ENCODE measurements at regions not wholly inside any gene's neighbourhood (a gene's known extent, or its start where the extent isn't known, plus 50 kb on each side); places are given as distances from the start of the nearest gene placed in this dataset.

DNA sequence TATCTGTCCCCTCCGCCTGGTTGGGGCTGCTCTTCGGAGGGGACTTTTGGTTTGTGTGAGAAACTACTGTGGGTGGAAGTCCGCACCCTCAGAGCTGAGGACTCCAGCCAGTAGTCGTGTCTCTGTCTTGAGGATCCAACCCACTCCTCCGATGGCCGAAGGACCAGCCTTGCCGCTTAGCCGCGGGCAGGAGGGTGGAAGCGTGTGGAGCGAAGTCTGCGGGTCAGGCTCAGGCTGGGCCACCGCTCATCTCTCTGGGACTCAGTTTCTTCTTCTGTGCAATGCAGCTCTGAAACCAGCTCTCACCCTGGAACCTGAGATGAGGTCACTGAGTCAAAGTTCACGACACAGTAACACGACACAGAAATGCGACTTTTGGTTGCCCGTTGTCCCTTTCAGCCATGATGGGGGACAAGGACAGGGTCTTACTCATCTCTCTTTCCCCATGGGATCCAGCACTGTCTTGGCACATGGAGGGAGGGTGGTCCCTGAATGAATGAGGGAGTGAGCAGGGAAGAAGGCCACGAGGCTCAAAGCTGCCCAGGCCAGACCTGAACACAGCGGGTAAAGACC lies 133.3 kb upstream of the PODXL start:
- no peak overlapping the region for H3K9ac ChIP-seq
- no peak overlapping the region for H2AFZ ChIP-seq (ENCODE audit: low read depth)
- H3K4me3 ChIP-seq (IDR thresholded peaks at IDR 0.05; ENCODE audit: insufficient read depth, low read depth, low read length) = no peak overlapping the region

DNA sequence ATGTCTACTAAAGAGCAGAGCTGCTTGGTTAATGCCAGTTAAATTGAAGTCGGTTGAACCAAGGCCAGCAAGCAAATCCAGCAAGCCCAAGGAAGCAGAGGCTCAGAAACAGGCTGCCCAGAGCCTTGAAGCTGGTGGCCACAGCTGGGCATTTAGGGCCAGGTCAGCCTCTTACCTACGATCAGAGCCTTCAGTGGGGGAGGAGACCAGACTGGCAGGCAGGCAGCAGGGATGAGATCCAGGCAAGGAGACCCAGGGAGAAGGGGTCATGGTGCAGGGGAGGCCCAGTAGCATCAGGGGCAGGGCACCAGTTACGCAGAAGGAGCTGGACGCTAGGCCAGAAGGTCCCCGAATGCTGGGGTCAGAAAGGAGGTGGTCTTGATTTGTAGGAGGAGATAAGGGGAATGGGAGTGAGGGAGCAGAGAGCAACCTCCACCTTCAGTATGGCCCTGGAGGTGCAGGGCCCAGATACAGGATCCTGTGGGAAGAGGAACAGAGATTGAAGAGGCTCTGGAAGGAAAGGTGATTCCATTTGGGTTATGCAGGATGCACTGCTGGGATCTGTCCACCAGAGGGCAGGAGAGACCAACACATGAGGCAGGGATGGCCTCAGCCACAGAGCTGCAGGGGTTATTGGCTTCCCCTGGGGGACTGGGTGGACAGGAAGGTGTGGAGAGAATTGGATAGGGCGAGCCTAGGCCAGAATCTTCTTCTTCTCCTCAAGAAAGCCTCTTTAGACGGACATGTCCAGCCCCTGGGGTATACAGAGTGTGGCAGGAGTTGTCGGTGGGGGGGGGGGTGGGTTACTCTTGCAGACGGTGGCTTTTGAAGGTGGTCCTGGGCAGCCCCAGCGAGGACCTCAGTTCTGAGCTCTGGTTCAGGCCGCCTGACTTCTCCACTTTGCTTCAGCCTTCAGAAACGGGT lies 132.6 kb upstream of the PODXL start:
- H3K4me3 ChIP-seq (IDR thresholded peaks at IDR 0.05; ENCODE audit: insufficient read depth, low read depth, low read length) = no peak overlapping the region
- no peak overlapping the region for H3K4me2 ChIP-seq
- no peaks in the 10 kb centered on the region for H3K4me1 ChIP-seq (ENCODE audit: low read depth, poor library complexity, severe bottlenecking)
- no peak overlapping the region for H3K27ac ChIP-seq
- no peaks in the 10 kb centered on the region for H3K27me3 ChIP-seq (ENCODE audit: insufficient read depth, low read depth)
- H2AFZ ChIP-seq (ENCODE audit: low read depth) = no peak overlapping the region
- H4K20me1 ChIP-seq (ENCODE audit: insufficient read depth) = no peaks in the 10 kb centered on the region
- H3K36me3 ChIP-seq (ENCODE audit: insufficient read depth) = no peaks in the 10 kb centered on the region
- H3K9ac ChIP-seq = no peak overlapping the region
- TF ChIP-seq, protein P1, sequence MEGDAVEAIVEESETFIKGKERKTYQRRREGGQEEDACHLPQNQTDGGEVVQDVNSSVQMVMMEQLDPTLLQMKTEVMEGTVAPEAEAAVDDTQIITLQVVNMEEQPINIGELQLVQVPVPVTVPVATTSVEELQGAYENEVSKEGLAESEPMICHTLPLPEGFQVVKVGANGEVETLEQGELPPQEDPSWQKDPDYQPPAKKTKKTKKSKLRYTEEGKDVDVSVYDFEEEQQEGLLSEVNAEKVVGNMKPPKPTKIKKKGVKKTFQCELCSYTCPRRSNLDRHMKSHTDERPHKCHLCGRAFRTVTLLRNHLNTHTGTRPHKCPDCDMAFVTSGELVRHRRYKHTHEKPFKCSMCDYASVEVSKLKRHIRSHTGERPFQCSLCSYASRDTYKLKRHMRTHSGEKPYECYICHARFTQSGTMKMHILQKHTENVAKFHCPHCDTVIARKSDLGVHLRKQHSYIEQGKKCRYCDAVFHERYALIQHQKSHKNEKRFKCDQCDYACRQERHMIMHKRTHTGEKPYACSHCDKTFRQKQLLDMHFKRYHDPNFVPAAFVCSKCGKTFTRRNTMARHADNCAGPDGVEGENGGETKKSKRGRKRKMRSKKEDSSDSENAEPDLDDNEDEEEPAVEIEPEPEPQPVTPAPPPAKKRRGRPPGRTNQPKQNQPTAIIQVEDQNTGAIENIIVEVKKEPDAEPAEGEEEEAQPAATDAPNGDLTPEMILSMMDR (conservative IDR thresholded peaks at IDR 0.05; ENCODE audit: low read depth, low read length) = peak; percentile 99
- H3K79me2 ChIP-seq (ENCODE audit: insufficient read depth, low read depth) = no peaks in the 10 kb centered on the region

More for the DNA sequence above, 133.3 kb upstream of the PODXL start:
- no peaks in the 10 kb centered on the region for H3K79me2 ChIP-seq (ENCODE audit: insufficient read depth, low read depth)
- H4K20me1 ChIP-seq (ENCODE audit: insufficient read depth) = no peaks in the 10 kb centered on the region
- H3K36me3 ChIP-seq (ENCODE audit: insufficient read depth) = no peaks in the 10 kb centered on the region
- H3K4me1 ChIP-seq (ENCODE audit: low read depth, poor library complexity, severe bottlenecking) = no peaks in the 10 kb centered on the region
- no peak overlapping the region for H3K27ac ChIP-seq
- TF ChIP-seq, protein P1 (conservative IDR thresholded peaks at IDR 0.05; ENCODE audit: low read depth, low read length) = no peak
- H3K4me2 ChIP-seq = no peak overlapping the region
- H3K27me3 ChIP-seq (ENCODE audit: insufficient read depth, low read depth) = no peaks in the 10 kb centered on the region

DNA sequence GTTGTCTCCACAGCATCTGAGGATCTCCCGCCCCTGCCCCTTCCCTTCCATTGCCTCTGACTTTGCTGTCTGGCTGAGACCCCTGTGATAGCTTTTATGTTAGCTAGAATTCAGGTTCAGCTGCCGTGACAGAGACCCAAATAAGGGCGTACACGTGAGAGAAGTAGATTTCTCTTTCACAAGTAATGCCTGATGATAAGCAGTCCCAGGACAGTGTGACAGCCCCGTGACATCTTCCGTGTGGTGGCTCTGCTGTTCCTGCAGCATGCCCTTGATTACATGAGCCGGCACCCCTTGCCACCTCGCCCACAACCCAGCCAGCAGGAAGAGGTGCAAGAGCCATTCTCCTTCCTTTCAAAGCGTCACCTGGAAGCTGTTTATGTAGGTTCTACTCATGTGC lies 130.9 kb upstream of the PODXL start:
- H2AFZ ChIP-seq (ENCODE audit: low read depth) = no peak overlapping the region
- H3K27me3 ChIP-seq (ENCODE audit: insufficient read depth, low read depth) = no peaks in the 10 kb centered on the region
- peaks cover 5% of the 10 kb centered on the region for H3K4me1 ChIP-seq (ENCODE audit: low read depth, poor library complexity, severe bottlenecking)
- H3K36me3 ChIP-seq (ENCODE audit: insufficient read depth) = no peaks in the 10 kb centered on the region
- no peak overlapping the region for H3K4me3 ChIP-seq (IDR thresholded peaks at IDR 0.05; ENCODE audit: insufficient read depth, low read depth, low read length)
- no peak overlapping the region for H3K27ac ChIP-seq
- H3K9ac ChIP-seq = no peak overlapping the region
- no peaks in the 10 kb centered on the region for H4K20me1 ChIP-seq (ENCODE audit: insufficient read depth)
- H3K79me2 ChIP-seq (ENCODE audit: insufficient read depth, low read depth) = no peaks in the 10 kb centered on the region
- no peak overlapping the region for H3K4me2 ChIP-seq
- TF ChIP-seq, protein P1 (conservative IDR thresholded peaks at IDR 0.05; ENCODE audit: low read depth, low read length) = no peak

DNA sequence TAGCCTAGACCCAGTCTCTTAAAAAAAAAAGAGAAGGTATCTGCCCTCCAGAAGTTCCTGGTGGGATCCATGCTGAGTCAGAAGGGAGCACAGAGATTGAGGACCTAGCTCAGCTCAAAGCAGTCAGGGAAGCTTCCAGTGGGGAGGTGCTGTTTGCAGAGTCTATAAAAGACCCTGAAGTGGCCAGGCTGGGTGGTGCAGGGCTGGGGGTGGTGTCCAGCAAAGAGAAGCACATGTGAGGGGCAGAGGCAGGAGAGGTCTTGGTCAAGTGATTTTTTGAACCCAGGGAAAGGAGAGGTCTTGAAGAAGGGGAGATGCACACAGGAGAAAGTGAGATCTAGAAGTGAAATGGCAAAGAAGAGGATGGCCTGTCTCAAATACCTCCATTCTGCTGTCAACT lies 130.4 kb upstream of the PODXL start:
- Histone ChIP-seq H3K4me1 (ENCODE audit: low read depth, poor library complexity, severe bottlenecking) (peaks cover 5% of the 10 kb centered on the region), H3K9ac (no peak overlapping the region), H3K36me3 (ENCODE audit: insufficient read depth) (no peaks in the 10 kb centered on the region), H3K79me2 (ENCODE audit: insufficient read depth, low read depth) (no peaks in the 10 kb centered on the region), H3K27me3 (ENCODE audit: insufficient read depth, low read depth) (no peaks in the 10 kb centered on the region), H3K4me3 (IDR thresholded peaks at IDR 0.05; ENCODE audit: insufficient read depth, low read depth, low read length) (no peak overlapping the region), H3K27ac (no peak overlapping the region), H4K20me1 (ENCODE audit: insufficient read depth) (no peaks in the 10 kb centered on the region), H2AFZ (ENCODE audit: low read depth) (no peak overlapping the region), H3K4me2 (no peak overlapping the region)
- TF ChIP-seq, protein P1 (conservative IDR thresholded peaks at IDR 0.05; ENCODE audit: low read depth, low read length) = no peak
